NCI-H226 (cell line): ENCODE measurements at regions not wholly inside any gene's neighbourhood (a gene's known extent, or its start where the extent isn't known, plus 50 kb on each side); places are given as distances from the start of the nearest gene placed in this dataset.
A peak's percentile ranks its signal among the peaks of the same experiment; 100 is the strongest.
"Not testable (repeated sequence)": the region's sequence is repeated elsewhere in the genome, so short reads cannot be mapped to it uniquely, and the experiment has no call there.

Experiments used
- DNase-seq: peaks from one replicate; pipeline ENCODE4 v3.0.0-alpha.2; 2015

GRCh38 chr14:44453433-44454171, 53.5 kb downstream of the FSCB start:
- peak; percentile 15 for DNase-seq

- not testable (repeated sequence) for DNase-seq
Observed at GRCh38 chr14:44450232-44450631, 56.9 kb downstream of the FSCB start.

GRCh38 chr14:44449680-44450079, 57.4 kb downstream of the FSCB start:
- no peak for DNase-seq

- no peak for DNase-seq
Observed at GRCh38 chr14:44448951-44449358, 58.1 kb downstream of the FSCB start.

- DNase-seq, result no peak
Observed at GRCh38 chr14:44446965-44447364, 60.1 kb downstream of the FSCB start.

GRCh38 chr14:44444454-44444853, 62.6 kb downstream of the FSCB start:
- DNase-seq, result no peak

GRCh38 chr14:44438936-44439335, 68.1 kb downstream of the FSCB start:
- DNase-seq, result no peak

- DNase-seq, result no peak
Observed at GRCh38 chr14:44438221-44438620, 68.9 kb downstream of the FSCB start.

- DNase-seq, result no peak
Observed at GRCh38 chr14:44436458-44436857, 70.6 kb downstream of the FSCB start.

- DNase-seq, result no peak
Observed at GRCh38 chr14:44428231-44428945, 78.7 kb downstream of the FSCB start.

- DNase-seq, result no peak
Observed at GRCh38 chr14:44422699-44423098, 84.4 kb downstream of the FSCB start.

- DNase-seq, result no peak
Observed at GRCh38 chr14:44420226-44420625, 86.9 kb downstream of the FSCB start.

GRCh38 chr14:44418856-44419255, 88.2 kb downstream of the FSCB start:
- DNase-seq, result no peak

- no peak for DNase-seq
Observed at GRCh38 chr14:44417809-44418208, 89.3 kb downstream of the FSCB start.

GRCh38 chr14:44414646-44415045, 92.4 kb downstream of the FSCB start:
- no peak for DNase-seq

GRCh38 chr14:44412858-44413569, 94.1 kb downstream of the FSCB start:
- no peak for DNase-seq

GRCh38 chr14:44405011-44405486, 102.0 kb downstream of the FSCB start:
- DNase-seq, result no peak

GRCh38 chr14:44404599-44404998, 102.5 kb downstream of the FSCB start:
- DNase-seq, result no peak

GRCh38 chr14:44404036-44404435, 103.0 kb downstream of the FSCB start:
- DNase-seq, result peak; percentile 5

- no peak for DNase-seq
Observed at GRCh38 chr14:44403193-44403592, 103.9 kb downstream of the FSCB start.

- DNase-seq, result no peak
Observed at GRCh38 chr14:44396226-44396625, 110.9 kb downstream of the FSCB start.

GRCh38 chr14:44392984-44393383, 114.1 kb downstream of the FSCB start:
- DNase-seq, result no peak

- no peak for DNase-seq
Observed at GRCh38 chr14:44388306-44388705, 118.8 kb downstream of the FSCB start.

- DNase-seq, result no peak
Observed at GRCh38 chr14:44385906-44386305, 121.2 kb downstream of the FSCB start.
